H1 (cell line): ENCODE measurements at regions not wholly inside any gene's neighbourhood (a gene's known extent, or its start where the extent isn't known, plus 50 kb on each side); places are given as distances from the start of the nearest gene placed in this dataset.

Source experiments
- CTCF ChIA-PET: fragments of 300-600 bp; sonication (Branson Sonifier 250); formaldehyde crosslinking; loops from one replicate; lab custom pipeline; 2021; ENCODE audit not compliant: partially characterized antibody; lab: Charles Lee
- POLR2A ChIA-PET: fragments of 300-600 bp; sonication (Branson Sonifier 250); formaldehyde crosslinking; loops from one replicate; lab custom pipeline; 2021; ENCODE audit warnings: inconsistent platforms; ENCODE audit not compliant: partially characterized antibody; lab: Charles Lee
- DNase-seq, 2 experiments: peaks; one replicate each; pipeline versions ENCODE4 v3.0.0 to v3.0.0-alpha.2; 2010 to 2022; ENCODE audit warnings: low spot score in 2 of 2, low read depth in 1 of 2, mixed read lengths in 1 of 2
- FAIRE-seq: peaks from 2 replicates; lab custom pipeline; 2011; peaks lifted over from hg19 to GRCh38; lab: Jason Lieb, UNC
- H2AFZ ChIP-seq: 2 replicates; pipeline ENCODE4 v1.8.1; 2012; ENCODE audit warnings: low read length, inconsistent platforms
- H2AK5ac ChIP-seq: 2 replicates; pipeline ENCODE4 v1.6.1; 2013; ENCODE audit warnings: low read depth, low read length
- H2BK120ac ChIP-seq: replicated peaks from 2 replicates; pipeline ENCODE3; 2013; ENCODE audit warnings: low read depth, low read length, inconsistent platforms
- H2BK12ac ChIP-seq: 2 replicates; pipeline ENCODE4 v1.6.1; 2013; ENCODE audit warnings: low read depth, low read length
- H2BK15ac ChIP-seq: 2 replicates; pipeline ENCODE4 v1.6.1; 2013; ENCODE audit warnings: low read length
- H2BK20ac ChIP-seq: 2 replicates; pipeline ENCODE4 v1.6.1; 2013; ENCODE audit warnings: low read length
- H2BK5ac ChIP-seq: 2 replicates; pipeline ENCODE4 v1.6.1; 2013; ENCODE audit warnings: low read depth, low read length
- H3K14ac ChIP-seq: 2 replicates; pipeline ENCODE4 v1.6.1; 2013; ENCODE audit warnings: inconsistent platforms; ENCODE audit not compliant: insufficient read length
- H3K18ac ChIP-seq: 2 replicates; pipeline ENCODE4 v1.6.1; 2013; ENCODE audit warnings: low read length; ENCODE audit errors: extremely low read depth
- H3K23ac ChIP-seq: 2 replicates; pipeline ENCODE4 v1.6.1; 2013; ENCODE audit warnings: inconsistent platforms; ENCODE audit not compliant: insufficient read length
- H3K23me2 ChIP-seq: 2 replicates; pipeline ENCODE4 v1.6.1; 2013; ENCODE audit warnings: low read depth, low read length
- H3K27ac ChIP-seq: 2 replicates; pipeline ENCODE4 v1.6.1; 2011; ENCODE audit warnings: low read depth, low read length, inconsistent platforms
- H3K27me3 ChIP-seq, 4 experiments: replicated peaks in 1 of 4; 1 replicate in 1 of 4; 2 replicates in 3 of 4; pipeline versions ENCODE4 v1.6.1 to v1.8.1; 2011 to 2013; ENCODE audit warnings: low read length in 3 of 4, mild to moderate bottlenecking in 3 of 4, inconsistent platforms in 2 of 4, mixed read lengths in 2 of 4, moderate library complexity in 1 of 4; ENCODE audit not compliant: control insufficient read depth in 3 of 4, insufficient read depth in 3 of 4; ENCODE audit errors: extremely low read depth in 1 of 4
- H3K36me3 ChIP-seq, 4 experiments: 2 replicates each; pipeline versions ENCODE4 v1.6.1 to v1.8.1; 2011 to 2013; ENCODE audit warnings: mild to moderate bottlenecking in 4 of 4, low read length in 3 of 4, moderate library complexity in 2 of 4, control low read depth in 1 of 4, inconsistent platforms in 1 of 4; ENCODE audit not compliant: insufficient read depth in 4 of 4, control insufficient read depth in 2 of 4
- H3K4ac ChIP-seq: replicated peaks from 2 replicates; pipeline ENCODE3; 2013; ENCODE audit warnings: low read length, low read depth, mixed read lengths, inconsistent platforms; ENCODE audit not compliant: insufficient read length
- H3K4me1 ChIP-seq, 4 experiments: replicated peaks in 1 of 4; 1 replicate in 1 of 4; 2 replicates in 3 of 4; pipeline versions ENCODE4 v1.6.1 to v1.8.1; 2011 to 2013; ENCODE audit warnings: low read length in 3 of 4, inconsistent platforms in 2 of 4, mixed read lengths in 1 of 4; ENCODE audit not compliant: insufficient read depth in 4 of 4, control insufficient read depth in 3 of 4
- H3K4me2 ChIP-seq, 2 experiments: 2 replicates each; pipeline versions ENCODE4 v1.6.1 to v1.8.1; 2011 to 2013; ENCODE audit warnings: low read depth in 2 of 2, low read length in 2 of 2, control low read depth in 1 of 2, inconsistent platforms in 1 of 2, mild to moderate bottlenecking in 1 of 2; ENCODE audit not compliant: insufficient read depth in 1 of 2
- H3K4me3 ChIP-seq, 4 experiments: fragments of 200-600, 300-600 bp in 1 of 4; sonication (generic), shearing (Covaris generic), sonication (Bioruptor Twin) in 1 of 4; 2 replicates each; pipeline versions ENCODE4 v1.5.1 to v1.8.1; 2011 to 2016; ENCODE audit warnings: low read length in 4 of 4, low read depth in 3 of 4, control low read depth in 2 of 4, inconsistent platforms in 2 of 4, mild to moderate bottlenecking in 2 of 4, mixed read lengths in 1 of 4, moderate library complexity in 1 of 4; ENCODE audit not compliant: insufficient read depth in 2 of 4; ENCODE audit errors: extremely low read depth in 1 of 4
- H3K56ac ChIP-seq: replicated peaks from 2 replicates; pipeline ENCODE3; 2013; ENCODE audit warnings: low read depth, mild to moderate bottlenecking, mixed read lengths, low read length, inconsistent platforms; ENCODE audit not compliant: insufficient read length
- H3K79me1 ChIP-seq: 2 replicates; pipeline ENCODE4 v1.6.1; 2013; ENCODE audit warnings: low read depth, low read length, control low read depth
- H3K79me2 ChIP-seq, 2 experiments: 2 replicates each; pipeline versions ENCODE4 v1.6.1 to v1.8.1; 2012 to 2013; ENCODE audit warnings: low read length in 2 of 2, mild to moderate bottlenecking in 2 of 2, inconsistent platforms in 1 of 2; ENCODE audit not compliant: insufficient read depth in 2 of 2, control insufficient read depth in 1 of 2
- H3K9ac ChIP-seq, 4 experiments: replicated peaks in 1 of 4; 1 replicate in 1 of 4; 2 replicates in 3 of 4; pipeline versions ENCODE4 v1.6.1 to v1.8.1; 2011 to 2013; ENCODE audit warnings: low read depth in 3 of 4, low read length in 3 of 4, control low read depth in 2 of 4, mild to moderate bottlenecking in 2 of 4, moderate library complexity in 2 of 4, inconsistent platforms in 1 of 4; ENCODE audit errors: extremely low read depth in 1 of 4
- H3K9me3 ChIP-seq, 2 experiments: 2 replicates each; pipeline versions ENCODE4 v1.6.1 to v1.8.1; 2012 to 2013; ENCODE audit warnings: mild to moderate bottlenecking in 2 of 2, moderate library complexity in 2 of 2, control low read depth in 1 of 2, inconsistent platforms in 1 of 2, low read depth in 1 of 2, low read length in 1 of 2, mixed read lengths in 1 of 2; ENCODE audit not compliant: insufficient read depth in 2 of 2
- H4K20me1 ChIP-seq, 2 experiments: replicated peaks in 1 of 2; 2 replicates each; pipeline versions ENCODE3 to v1.8.1; 2011 to 2013; ENCODE audit warnings: inconsistent platforms in 2 of 2, low read length in 2 of 2, mild to moderate bottlenecking in 1 of 2; ENCODE audit not compliant: insufficient read depth in 2 of 2, control insufficient read depth in 1 of 2
- H4K5ac ChIP-seq: 2 replicates; pipeline ENCODE4 v1.6.1; 2013; ENCODE audit warnings: low read length, low read depth, mixed read lengths, inconsistent platforms; ENCODE audit not compliant: insufficient read length
- H4K8ac ChIP-seq: 2 replicates; pipeline ENCODE4 v1.8.0; 2013; ENCODE audit warnings: mild to moderate bottlenecking, moderate library complexity, low read length, inconsistent platforms; ENCODE audit not compliant: insufficient read depth; ENCODE audit errors: extremely low read depth
- H4K91ac ChIP-seq: replicated peaks from 2 replicates; pipeline ENCODE3; 2013; ENCODE audit warnings: low read length, mixed read lengths, inconsistent platforms; ENCODE audit not compliant: insufficient read length
- BACH1 ChIP-seq: IDR thresholded peaks from 2 replicates; pipeline ENCODE4 v1.6.1; 2012; ENCODE audit warnings: low read length, improper control_type of control experiment
- CBX8 ChIP-seq: fragments of 300-800, 300-1000 bp; sonication (generic); IDR thresholded peaks from 2 replicates; pipeline ENCODE4 v1.7.1; 2016; ENCODE audit warnings: low read depth, low read length, borderline replicate concordance
- HDAC2 ChIP-seq, 2 experiments: fragments of 300-600 bp in 1 of 2; sonication (generic) in 1 of 2; IDR thresholded peaks; 2 replicates each; pipeline ENCODE4 v1.6.1; 2011 to 2012; ENCODE audit warnings: low read depth in 2 of 2, low read length in 2 of 2, mild to moderate bottlenecking in 2 of 2, moderate library complexity in 2 of 2, borderline replicate concordance in 1 of 2, inconsistent platforms in 1 of 2
- JUN ChIP-seq: IDR thresholded peaks from 2 replicates; pipeline ENCODE4 v1.6.1; 2011; ENCODE audit warnings: low read depth, mild to moderate bottlenecking, improper control_type of control experiment, low read length
- JUND ChIP-seq: IDR thresholded peaks from 2 replicates; pipeline ENCODE4 v1.6.1; 2011; ENCODE audit warnings: mild to moderate bottlenecking, improper control_type of control experiment, low read length
- MAFK ChIP-seq: IDR thresholded peaks from 2 replicates; pipeline ENCODE4 v1.6.1; 2012; ENCODE audit warnings: low read depth, mild to moderate bottlenecking, improper control_type of control experiment, low read length
- MAX ChIP-seq: IDR thresholded peaks from 2 replicates; pipeline ENCODE4 v1.6.1; 2012; ENCODE audit warnings: inconsistent platforms
- NRF1 ChIP-seq: IDR thresholded peaks from 2 replicates; pipeline ENCODE4 v1.6.1; 2011; ENCODE audit warnings: mild to moderate bottlenecking, low read depth, low read length, improper control_type of control experiment
- SP1 ChIP-seq: IDR thresholded peaks from 2 replicates; pipeline ENCODE4 v1.6.1; 2011; ENCODE audit warnings: low read depth, low read length
- TCF12 ChIP-seq: IDR thresholded peaks from 2 replicates; pipeline ENCODE4 v1.6.1; 2011; ENCODE audit warnings: low read depth, mild to moderate bottlenecking, low read length
- ZNF274 ChIP-seq: IDR thresholded peaks from 2 replicates; pipeline ENCODE4 v1.7.0; 2012; ENCODE audit warnings: low read length, borderline replicate concordance; ENCODE audit errors: extremely low read depth
- WGBS, 2 experiments: shearing (Covaris generic) in 1 of 2; methylation state at CpG; one replicate each; pipeline versions ENCODE4 v1.1.6 to v1.1.7; 2013 to 2015; ENCODE audit warnings: low lambda C conversion rate in 2 of 2, mixed read lengths in 2 of 2, inconsistent platforms in 1 of 2, low coverage in 1 of 2, missing lambda C conversion rate in 1 of 2; ENCODE audit not compliant: insufficient replicate concordance in 2 of 2, insufficient coverage in 1 of 2, insufficient read length in 1 of 2; ENCODE audit errors: extremely low coverage in 1 of 2, missing lambda C conversion rate in 1 of 2; 5-methylcytosine and 5-hydroxymethylcytosine counted together
- TF ChIP-seq, protein P1 (sequence below): IDR thresholded peaks from 2 replicates; pipeline ENCODE4 v1.6.1; 2011; ENCODE audit warnings: low read depth, mild to moderate bottlenecking, low read length; ENCODE audit not compliant: insufficient read depth

- Histone ChIP-seq H3K23ac (no peak overlapping the region), H3K79me1 (no peaks in the 10 kb centered on the region), H2BK5ac (no peak overlapping the region), H3K36me3 (no peaks in the 10 kb centered on the region), H3K4me3 (no peak overlapping the region), H4K8ac (no peak overlapping the region), H2AFZ (no peak overlapping the region), H3K9ac (no peak overlapping the region), H3K4ac (no peak overlapping the region), H3K4me1 (no peaks in the 10 kb centered on the region), H3K23me2 (no peaks in the 10 kb centered on the region), H2BK12ac (no peak overlapping the region), H2AK5ac (no peak overlapping the region), H2BK20ac (no peak overlapping the region), H4K20me1 (no peaks in the 10 kb centered on the region), H4K91ac (no peak overlapping the region), H3K18ac (no peak overlapping the region), H2BK15ac (no peak overlapping the region), H3K4me2 (no peak overlapping the region), H3K9me3 (no peaks in the 10 kb centered on the region), H3K27me3 (no peaks in the 10 kb centered on the region), H3K14ac (no peak overlapping the region), H3K56ac (no peak overlapping the region), H3K27ac (no peak overlapping the region), H2BK120ac (no peak overlapping the region), H3K79me2 (no peaks in the 10 kb centered on the region), H4K5ac (no peak overlapping the region)
- ChIA-PET POLR2A (no interaction called here), CTCF (no interaction called here)
- no peak for DNase-seq
- TF ChIP-seq CBX8 (no peak), BACH1 (no peak), HDAC2 (IDR thresholded peaks at IDR 0.05; ENCODE audit: borderline replicate concordance in 1 of 2, low read depth in 2 of 2, low read length in 2 of 2) (no peak), NRF1 (no peak), JUND (no peak), ZNF274 (no peak), MAX (no peak), SP1 (no peak), JUN (no peak), TCF12 (no peak), MAFK (no peak)
- TF ChIP-seq, protein P1, sequence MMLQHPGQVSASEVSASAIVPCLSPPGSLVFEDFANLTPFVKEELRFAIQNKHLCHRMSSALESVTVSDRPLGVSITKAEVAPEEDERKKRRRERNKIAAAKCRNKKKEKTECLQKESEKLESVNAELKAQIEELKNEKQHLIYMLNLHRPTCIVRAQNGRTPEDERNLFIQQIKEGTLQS, result no peak
- no peak for FAIRE-seq
- WGBS, 2 experiments, result 92% methylated on average over 1 of the region's 1 CpG; no CpG with 5 or more reads in 1 of the 2 experiments
These were observed 117.9 kb upstream of the TRAM1L1 start for GRCh38 chr4:117203231-117203630.
